GM21619 (cell line): ENCODE measurements at regions not wholly inside any gene's neighbourhood (a gene's known extent, or its start where the extent isn't known, plus 50 kb on each side); places are given as distances from the start of the nearest gene placed in this dataset.
"Not testable (repeated sequence)": the region's sequence is repeated elsewhere in the genome, so short reads cannot be mapped to it uniquely, and the experiment has no call there.

Experiments used
- ATAC-seq: cut with Tn5 transposase; IDR thresholded peaks from one replicate; pipeline ENCODE4 v1.9.1; 2021; ENCODE audit not compliant: unreplicated experiment

DNA sequence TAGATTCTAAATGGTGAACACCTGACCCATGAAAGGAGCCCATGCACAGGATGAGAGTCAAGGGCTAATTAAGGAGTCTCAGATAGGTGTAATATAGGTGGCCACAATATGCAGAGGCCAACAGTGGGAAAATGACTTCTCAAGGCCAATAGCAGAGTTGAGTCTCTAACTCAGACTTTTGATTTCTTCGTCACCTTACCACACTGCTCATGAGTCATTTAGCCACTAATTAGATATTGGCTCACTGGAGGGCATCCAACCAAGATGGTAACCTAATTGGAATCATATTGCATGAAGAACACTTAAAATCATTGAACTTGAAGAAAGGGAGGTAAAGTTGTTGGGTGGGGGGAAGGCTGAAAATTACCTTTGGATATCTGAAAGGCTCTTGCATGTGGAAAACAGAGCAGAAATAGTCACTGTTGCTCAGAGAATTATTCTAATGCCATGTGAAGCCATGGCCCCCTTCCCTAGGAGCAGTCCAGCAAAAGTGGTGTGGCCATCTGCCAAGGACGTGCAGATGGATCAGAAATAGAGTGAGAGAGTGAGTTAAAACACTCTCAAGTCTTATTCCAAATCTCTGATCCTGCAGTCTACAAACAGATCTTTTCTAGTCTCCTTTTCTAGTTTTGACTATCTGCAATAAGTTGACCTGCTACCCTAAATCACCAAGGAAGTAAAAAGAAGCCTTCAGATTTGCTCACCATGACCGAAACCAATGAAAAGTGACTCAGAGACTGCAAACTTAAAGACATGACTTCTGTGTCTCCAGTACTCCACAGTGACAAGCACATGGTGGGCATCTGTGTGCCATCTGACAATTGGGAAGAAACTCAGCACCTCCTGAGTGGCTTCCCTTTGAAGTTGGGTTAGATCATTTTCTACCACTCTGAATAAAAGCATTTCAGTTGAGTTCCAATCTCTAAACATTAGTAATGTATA lies 93.9 kb upstream of the C1QTNF7 start:
- ATAC-seq = no peak

DNA sequence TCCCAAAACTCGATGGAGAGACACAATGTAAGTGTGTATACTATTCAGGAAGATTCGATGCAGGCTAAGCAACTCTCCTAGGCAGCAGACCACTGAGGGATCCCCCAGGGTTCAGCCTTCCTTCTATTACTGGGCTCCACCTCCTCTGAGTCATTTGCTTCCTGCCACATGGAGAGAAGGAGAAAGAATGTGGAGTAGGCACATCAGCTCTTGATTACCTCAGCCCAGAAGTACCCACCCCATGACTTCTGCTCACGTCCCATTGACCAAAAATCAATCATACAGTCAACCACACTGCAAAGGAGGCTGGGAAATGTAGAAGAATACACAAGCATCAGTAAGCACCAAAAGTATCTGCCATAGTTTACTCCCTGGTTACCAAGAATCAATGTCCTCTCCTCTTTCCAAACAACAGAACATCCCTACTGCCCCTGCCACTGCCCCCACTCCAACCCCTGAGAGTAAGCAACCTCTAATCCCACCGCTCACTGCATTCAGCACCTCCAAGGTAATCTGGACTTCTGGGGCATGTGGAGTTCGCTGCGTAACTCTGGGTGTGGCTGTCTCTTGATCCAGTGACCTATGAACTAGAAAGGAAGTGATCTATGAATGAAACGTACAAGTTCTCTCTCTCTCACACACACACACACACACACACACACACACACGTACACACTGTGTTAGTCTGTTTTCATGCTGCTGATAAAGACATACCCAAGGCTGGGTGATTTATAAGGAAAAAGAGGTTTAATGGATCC lies 91.2 kb upstream of the C1QTNF7 start:
- no peak for ATAC-seq

DNA sequence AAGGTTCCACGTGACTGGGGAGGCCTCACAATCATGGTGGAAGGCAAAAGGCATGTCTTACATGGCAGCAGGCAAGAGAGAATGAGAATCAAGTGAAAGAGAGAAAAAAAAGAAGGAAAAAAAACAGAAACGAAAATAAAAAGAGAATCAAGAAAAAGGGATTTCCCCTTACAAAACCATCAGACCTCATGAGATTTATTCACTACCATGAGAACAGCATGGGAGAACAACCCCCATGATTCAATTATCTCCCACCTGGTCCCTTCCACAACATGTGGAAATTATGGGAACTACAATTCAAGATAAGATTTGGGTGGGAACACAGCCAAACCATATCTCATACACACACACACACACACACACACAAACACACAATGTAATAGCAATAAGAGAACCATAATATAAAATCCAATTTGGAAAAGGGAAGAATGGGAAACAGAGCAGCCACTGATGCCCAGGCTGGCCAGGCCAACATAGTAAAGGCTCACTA lies 90.6 kb upstream of the C1QTNF7 start:
- ATAC-seq = not testable (repeated sequence)

DNA sequence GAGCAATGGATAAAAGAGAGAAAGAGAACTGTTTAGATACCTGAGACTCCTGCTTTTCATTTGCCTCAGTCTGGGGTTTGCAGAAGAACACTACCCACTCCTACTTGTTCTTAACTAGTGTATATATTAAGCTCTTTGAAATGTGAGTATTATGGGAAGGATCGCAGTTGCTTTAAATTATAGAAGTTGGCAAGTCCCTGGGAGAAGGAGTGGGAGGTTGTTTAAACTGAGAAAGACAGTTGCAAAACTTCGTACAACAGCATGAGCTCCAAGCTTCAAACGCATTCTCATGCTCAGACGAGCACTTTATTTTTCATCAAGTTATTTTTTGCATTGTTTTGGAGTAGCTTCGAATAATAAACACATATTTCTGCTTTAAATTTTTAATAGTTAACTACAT lies 88.1 kb upstream of the C1QTNF7 start:
- ATAC-seq = no peak

DNA sequence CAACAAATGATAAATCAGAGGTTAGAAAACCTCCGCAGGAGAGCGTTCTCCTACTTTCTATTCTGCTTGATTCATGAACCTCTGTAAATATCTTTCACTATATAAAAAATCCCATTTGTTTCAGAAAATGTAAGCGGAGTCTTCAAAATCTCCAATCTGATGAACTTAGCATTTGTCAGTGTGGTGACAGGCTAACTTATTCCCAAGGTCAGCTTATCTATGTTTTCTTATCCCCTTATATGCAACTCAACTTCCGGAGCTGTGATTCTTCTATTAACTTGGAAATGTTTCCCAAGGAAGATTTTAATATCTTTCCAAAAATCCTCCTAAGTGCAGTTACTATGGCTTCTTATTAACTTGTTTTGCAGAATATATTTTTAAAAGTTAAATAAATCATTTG lies 87.5 kb upstream of the C1QTNF7 start:
- no peak for ATAC-seq

DNA sequence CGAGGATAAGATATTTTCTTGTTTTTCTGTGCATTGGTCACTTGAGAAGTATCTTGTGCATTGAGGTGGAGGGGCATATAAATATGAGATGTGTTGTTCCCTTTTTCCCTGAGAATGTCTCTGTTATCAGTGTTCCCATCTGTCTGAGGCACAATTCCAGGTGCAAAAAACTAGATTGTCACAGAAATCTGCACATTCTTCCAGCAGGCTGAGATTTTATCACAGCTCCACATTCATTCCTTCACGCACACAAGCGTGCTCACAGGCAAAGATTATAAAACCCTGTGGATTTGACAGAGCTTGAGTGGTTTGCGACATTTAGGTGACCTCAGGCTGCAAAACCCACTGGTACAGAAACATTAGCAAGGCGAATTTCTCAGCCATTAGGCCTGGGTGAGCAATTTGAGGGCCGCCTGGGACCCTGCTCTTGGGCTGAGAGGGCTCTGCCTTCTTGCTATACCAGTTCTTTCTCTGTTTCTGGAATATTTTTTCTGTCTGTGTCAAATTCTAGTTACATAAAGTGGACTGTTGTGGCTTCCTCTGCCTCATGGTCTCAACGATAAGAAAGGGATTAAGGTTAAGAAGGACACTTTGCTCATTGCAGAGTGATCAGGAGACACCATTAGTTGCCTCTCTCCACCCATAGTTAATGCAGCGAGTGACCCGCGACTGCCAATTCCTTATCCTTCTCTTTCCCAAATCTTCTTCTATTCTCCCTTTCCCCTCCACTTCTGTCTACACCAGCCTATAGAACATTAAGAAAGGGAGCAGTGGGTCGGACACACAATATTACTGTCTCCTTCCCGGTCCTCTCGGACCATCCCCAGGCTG lies 86.7 kb upstream of the C1QTNF7 start:
- ATAC-seq = no peak

DNA sequence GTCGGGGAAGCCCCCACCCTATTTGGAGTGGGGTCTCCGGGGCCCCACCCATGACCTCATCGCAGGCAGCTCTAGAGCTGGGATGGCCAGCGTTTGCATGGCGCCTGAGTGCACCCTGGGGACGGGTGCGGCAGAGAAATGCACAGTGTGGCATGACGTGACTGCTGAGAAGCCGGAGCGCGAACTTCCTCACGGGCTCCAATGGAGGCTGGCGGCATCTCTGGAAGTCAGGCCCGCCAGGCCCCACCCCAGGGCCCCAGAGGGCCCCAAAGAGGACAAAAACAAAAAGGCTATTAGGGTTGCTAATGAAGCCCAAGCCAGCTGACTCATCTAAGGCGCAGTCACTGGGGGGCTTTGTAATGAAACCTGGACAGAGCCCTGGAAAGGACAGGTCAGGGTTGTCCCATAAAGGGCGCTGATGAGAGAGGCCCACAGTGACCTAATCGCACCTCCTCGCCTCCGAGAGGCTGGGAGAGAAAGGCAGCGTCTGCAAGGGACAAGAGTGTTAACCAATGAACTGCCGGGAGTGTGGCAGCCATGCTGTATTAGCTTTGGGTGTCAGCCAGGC lies 86.0 kb upstream of the C1QTNF7 start:
- no peak for ATAC-seq

DNA sequence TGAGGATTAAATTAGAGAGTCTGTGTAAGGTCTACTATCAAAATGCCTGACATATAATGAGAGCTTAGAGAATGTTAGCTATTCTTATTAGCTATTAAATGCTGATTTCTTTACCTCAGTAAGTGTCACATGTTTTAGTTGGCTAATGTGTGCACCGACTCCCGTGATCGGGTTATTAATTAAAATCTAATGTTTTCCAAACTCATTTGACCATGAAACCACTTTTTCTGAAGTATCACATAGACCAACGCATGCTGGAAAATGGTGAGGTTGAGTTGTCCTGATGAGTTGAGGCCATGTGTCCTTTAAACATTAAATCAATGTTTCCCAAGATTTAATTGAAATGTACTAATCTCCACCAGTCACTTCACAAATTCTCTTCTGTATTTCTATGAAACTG lies 84.8 kb upstream of the C1QTNF7 start:
- ATAC-seq = no peak

DNA sequence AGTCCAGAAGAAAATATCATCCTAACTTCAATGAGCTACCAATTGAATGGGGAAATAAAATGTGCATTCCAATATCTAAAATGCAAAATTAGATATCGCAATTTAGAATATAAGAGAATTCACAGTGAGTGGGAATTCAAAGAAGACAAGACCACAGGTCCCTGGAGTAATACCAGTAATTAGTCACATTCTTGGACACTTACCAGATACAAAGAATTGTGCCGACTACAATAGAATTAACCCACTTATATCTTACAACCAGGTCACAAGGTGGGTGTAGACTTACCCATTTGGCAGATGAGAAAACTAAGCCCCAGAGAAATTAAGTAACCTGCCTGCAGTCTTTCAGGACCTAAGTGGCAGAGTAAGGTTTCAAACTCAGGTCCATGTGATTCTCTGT lies 84.3 kb upstream of the C1QTNF7 start:
- no peak for ATAC-seq

DNA sequence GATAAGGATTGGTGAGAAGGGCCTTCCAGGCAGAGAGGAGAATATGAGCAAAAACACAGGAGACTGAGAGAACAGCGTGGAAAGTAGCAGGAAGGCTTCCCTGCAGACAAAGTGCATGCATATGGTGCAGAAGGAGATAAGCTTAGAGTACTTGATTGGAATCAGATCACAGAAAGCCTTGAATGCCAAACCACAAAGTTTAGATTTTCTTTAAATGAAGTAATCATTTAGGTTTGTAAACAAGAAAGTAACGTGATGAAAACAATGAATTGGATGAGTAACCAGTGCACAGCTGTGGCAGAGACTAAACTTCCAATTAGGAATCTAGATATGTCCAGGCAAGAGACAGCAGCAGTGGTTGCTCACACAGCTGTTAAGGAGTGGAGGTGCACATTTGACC lies 83.8 kb upstream of the C1QTNF7 start:
- no peak for ATAC-seq

DNA sequence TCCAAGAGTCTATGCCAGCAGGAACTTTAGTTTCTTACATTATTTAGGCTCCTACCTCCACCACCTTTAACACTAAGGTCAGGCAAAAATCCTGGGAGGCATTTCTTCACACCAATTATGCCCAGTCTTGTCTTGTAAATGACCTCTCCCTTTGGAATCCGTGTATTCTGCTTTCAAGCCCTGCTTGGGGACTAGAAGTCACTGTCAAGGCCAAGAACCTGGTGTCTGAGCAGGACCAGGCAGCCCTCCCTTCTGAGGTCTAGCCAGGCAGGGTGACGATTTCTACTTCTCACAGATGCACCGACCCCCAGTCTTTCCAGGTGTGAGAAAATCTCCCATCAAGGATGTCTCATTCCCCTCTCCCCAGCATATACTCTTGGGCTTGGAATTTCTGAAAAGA lies 82.7 kb upstream of the C1QTNF7 start:
- ATAC-seq = no peak

DNA sequence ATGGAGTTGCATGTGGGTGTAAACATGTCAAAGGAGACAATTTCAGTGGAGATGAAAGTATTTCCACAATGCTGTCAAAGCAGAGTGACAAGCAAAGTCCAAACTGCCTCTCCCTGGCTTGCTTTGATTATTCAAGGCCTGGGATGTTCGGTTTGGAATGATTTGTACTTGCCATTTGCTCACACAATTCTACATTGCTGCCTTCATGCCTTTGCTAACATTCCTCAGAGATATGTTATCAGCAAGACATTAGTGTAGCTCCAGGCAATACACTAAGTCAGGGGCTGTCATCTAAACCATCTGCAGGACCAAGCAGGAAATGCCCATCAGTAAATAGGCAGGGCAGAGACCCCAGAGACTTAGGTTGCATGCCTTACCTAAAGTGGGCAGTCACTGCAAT lies 79.6 kb upstream of the C1QTNF7 start:
- ATAC-seq = no peak

DNA sequence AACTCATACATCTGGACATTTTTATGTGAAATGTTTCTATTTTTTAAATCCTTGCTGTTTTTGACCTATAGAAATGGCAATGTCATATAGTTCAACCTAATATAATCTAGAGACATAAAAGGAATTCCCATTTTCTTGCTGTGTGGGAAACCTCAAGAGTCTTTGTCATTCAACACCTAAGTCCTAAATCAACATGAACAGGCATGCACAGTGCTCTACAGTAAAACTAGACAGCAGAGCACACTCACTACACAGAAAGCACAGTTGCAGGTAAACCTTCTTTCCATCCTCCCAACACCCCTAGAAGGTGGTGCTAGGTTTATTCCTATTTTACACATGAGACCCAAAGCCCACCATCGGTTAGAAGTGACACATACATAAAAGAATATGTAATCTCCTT lies 79.1 kb upstream of the C1QTNF7 start:
- ATAC-seq = no peak

DNA sequence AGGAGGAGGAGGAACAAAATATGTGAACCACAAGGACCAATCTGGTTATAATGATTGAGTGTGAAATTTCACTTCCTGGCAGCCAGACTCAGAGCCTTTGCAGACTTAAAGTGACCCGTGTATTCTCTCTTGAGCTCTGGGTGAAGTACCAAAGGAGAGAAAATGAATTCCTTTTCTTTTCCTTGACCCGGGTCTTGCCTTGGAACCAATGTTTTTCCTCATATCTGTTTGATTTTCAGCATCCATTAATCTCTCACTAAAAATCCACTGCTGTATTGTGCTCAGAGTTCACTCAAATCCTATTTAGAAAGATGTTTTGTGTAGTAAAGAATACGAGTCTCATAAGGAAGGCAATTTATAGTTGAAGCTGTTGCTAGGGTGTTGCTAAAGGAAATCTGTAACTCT lies 78.3 kb upstream of the C1QTNF7 start:
- no peak for ATAC-seq

DNA sequence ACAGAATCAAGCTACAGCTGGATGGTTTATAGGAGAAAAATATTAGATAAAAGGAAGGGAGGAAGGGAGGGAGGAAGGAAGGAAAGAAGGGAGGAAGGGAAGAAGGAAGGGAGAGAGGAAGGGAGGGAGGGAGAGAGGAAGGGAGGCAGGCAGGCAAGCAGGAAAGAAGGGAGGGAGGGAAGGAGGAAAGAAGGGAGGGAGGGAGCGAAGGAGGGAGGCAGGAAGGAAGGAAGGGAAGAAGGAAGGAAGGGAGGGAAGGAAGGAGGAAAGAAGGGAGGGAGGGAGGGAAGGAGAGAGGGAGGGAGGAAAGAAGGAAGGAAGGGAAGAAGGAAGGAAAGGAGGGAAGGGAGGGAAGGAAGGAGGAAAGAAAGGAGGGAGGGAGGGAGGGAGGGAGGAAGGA lies 77.9 kb upstream of the C1QTNF7 start:
- no peak for ATAC-seq

DNA sequence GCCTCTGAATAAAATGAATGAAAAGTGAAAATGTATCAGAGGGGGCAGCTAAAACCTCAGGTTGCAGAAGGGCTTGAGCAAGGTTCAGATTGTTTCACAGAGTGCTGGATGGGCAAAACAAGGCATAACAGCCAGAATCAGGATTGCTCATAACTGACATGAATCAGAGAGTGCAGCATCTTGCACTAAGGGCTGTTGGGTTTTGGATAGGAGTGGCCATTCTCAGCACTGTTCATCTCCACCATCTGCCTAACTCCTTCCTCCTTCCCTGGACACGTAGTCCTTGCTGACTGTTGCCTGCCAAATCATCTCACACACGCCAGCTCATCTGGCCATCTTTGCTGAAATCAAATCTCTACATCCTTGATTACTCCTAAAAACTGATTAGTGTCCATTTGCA lies 75.3 kb upstream of the C1QTNF7 start:
- no peak for ATAC-seq

DNA sequence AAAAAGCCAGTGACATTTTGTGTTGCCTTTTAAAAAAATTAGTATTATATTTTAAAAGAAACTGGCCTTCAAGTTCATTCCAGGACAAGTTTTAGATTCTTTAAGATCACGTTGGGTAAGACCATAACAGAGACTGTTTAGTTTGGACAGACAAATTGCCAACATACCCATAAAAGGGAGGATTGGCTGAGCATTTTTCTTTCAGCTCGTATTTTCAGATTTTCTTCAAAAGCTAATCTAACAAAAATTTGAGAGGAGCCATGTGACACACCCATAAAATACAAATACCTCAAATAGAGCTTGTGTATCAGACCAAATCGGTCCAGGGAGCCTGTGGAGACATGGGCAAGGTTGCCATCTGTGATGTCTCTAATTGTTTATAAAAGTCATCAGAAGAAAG lies 74.6 kb upstream of the C1QTNF7 start:
- ATAC-seq = no peak

DNA sequence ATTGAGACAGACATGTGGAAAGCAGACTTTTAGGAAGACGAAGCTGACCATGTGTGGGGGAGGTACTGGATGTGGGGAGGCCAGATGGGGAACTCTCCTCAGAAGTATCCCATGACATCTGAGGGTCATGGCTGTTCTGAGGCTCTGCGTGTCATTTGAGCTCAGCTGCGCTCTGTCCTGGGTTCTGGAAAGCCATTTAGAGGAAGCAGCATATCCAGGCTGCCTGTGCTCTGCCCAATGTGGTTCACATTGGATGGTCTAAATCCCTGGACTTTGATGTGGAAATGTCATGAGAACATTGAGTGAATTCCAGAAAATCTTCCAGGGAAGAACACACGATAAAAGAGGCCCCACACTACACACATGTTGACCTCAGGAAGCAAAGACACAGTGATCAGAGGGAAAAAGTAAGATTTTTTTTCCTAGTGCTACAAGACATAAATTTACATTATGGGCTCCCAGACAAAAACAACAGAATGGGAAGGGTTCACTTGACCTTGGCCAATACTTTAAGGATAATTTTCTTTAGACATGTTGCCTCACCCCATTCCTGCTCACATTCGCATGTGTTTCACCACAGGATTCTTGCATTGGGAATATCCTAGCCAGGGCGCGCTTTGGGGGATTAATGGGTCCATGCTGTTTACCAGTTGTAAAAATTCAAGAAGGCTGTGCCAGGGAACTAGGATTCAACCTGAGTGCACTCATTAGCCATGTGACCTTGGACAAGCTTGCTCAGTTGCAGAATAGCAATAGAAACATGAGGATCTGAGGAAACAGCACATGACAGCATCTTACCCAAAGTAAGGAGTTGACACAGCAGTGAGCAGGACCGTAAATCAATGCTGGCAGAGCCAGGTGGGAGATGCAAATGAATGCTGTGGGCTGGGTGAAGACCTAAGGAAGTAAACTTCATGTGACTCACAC lies 73.2 kb upstream of the C1QTNF7 start:
- no peak for ATAC-seq

DNA sequence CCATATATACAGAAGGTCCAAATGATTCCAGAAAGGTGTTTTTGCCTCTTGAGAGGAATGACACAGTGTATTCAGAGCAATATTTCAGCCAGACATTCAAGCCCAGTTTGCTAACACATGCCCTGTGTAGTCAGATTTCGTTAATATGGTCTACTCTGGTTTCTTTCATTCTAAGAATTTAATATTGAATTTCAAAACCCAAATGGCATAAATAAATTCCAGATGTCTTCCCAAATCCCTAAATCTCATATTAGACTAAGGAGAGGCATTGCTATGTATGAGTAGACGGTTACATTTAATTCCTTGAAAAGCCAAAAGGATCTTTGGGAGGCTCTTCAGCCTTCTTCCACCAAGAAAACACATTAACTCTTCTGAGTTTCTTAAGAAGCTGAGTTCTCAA lies 66.3 kb upstream of the C1QTNF7 start:
- ATAC-seq = no peak

DNA sequence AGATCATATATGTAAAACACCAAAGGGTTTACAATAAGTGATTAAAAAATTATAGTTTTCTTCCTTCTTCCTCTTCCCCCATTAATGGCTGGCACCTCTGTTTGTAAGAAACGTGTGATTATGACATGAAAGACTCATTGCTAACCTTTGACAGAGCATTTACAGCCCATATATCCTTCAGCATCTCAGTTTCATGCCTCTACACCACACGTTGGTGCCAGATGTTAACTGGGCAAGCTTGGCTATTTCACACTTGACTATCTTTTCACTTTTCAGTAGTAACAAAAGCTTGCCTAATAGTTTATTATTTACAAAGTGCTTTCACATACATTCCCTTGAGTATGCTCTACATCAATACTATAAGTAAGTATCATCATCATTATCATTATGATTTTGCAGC lies 65.3 kb upstream of the C1QTNF7 start:
- no peak for ATAC-seq
